Loucy (cell line): ENCODE measurements at regions not wholly inside any gene's neighbourhood (a gene's known extent, or its start where the extent isn't known, plus 50 kb on each side); places are given as distances from the start of the nearest gene placed in this dataset.
"Not testable (repeated sequence)": the region's sequence is repeated elsewhere in the genome, so short reads cannot be mapped to it uniquely, and the experiment has no call there.

Experiments used
- H2AFZ ChIP-seq: fragments of 200-600 bp; sonication (generic); 2 replicates; pipeline ENCODE4 v1.6.0; 2016; ENCODE audit warnings: antibody characterized with exemption, mild to moderate bottlenecking, low read length, moderate library complexity
- H3F3A ChIP-seq: fragments of 200-600 bp; 2 replicates; pipeline ENCODE4 v1.6.0; 2016; ENCODE audit warnings: antibody characterized with exemption, low read depth, mild to moderate bottlenecking
- H3K27me3 ChIP-seq: fragments of 200-600 bp; sonication (generic); 2 replicates; pipeline ENCODE4 v1.6.1; 2014; ENCODE audit warnings: low read length, mild to moderate bottlenecking; ENCODE audit not compliant: insufficient read depth, poor library complexity, severe bottlenecking
- H3K36me3 ChIP-seq: fragments of 200-600 bp; sonication (generic); 2 replicates; pipeline ENCODE4 v1.6.1; 2016; ENCODE audit warnings: low read length; ENCODE audit not compliant: insufficient read depth
- H3K4me1 ChIP-seq: fragments of 200-600 bp; sonication (generic); 2 replicates; pipeline ENCODE4 v1.5.1; 2014; ENCODE audit warnings: low read length, mild to moderate bottlenecking; ENCODE audit not compliant: insufficient read depth, poor library complexity, severe bottlenecking
- H3K4me2 ChIP-seq: fragments of 200-600 bp; sonication (generic); 2 replicates; pipeline ENCODE4 v1.6.0; 2014; ENCODE audit warnings: antibody characterized with exemption, low read length, low read depth, mild to moderate bottlenecking; ENCODE audit not compliant: poor library complexity, severe bottlenecking
- H3K4me3 ChIP-seq: fragments of 200-600 bp; sonication (generic); 2 replicates; pipeline ENCODE4 v1.5.1; 2014; ENCODE audit warnings: low read length, mild to moderate bottlenecking, mixed read lengths; ENCODE audit not compliant: poor library complexity, severe bottlenecking
- H3K79me2 ChIP-seq: fragments of 200-600 bp; sonication (generic); 2 replicates; pipeline ENCODE4 v1.6.1; 2014; ENCODE audit warnings: low read length; ENCODE audit not compliant: insufficient read depth
- H3K9ac ChIP-seq: fragments of 200-600 bp; sonication (generic); 2 replicates; pipeline ENCODE4 v1.6.0; 2014; ENCODE audit warnings: mild to moderate bottlenecking, low read depth, low read length, moderate library complexity; ENCODE audit not compliant: poor library complexity, severe bottlenecking
- H3K9me2 ChIP-seq: fragments of 200-600 bp; sonication (generic); replicated peaks from 2 replicates; pipeline ENCODE4 v1.6.1; 2016; ENCODE audit warnings: low read depth, low read length, mixed read lengths
- H3K9me3 ChIP-seq: fragments of 200-600 bp; sonication (generic); 2 replicates; pipeline ENCODE4 v1.6.1; 2014; ENCODE audit warnings: mild to moderate bottlenecking, antibody characterized with exemption, low read length, low read depth; ENCODE audit not compliant: insufficient read depth
- H4K20me1 ChIP-seq: fragments of 200-600 bp; sonication (generic); 2 replicates; pipeline ENCODE4 v1.6.0; 2014; ENCODE audit warnings: antibody characterized with exemption, low read length, mild to moderate bottlenecking; ENCODE audit not compliant: insufficient read depth, poor library complexity, severe bottlenecking
- EZH2phosphoT487 ChIP-seq: fragments of 200-600 bp; IDR thresholded peaks from 2 replicates; pipeline ENCODE4 v1.6.1; 2018; ENCODE audit warnings: antibody characterized with exemption, mild to moderate bottlenecking, moderate library complexity, borderline replicate concordance
- TF ChIP-seq, protein P1 (sequence below): fragments of 200-600 bp; sonication (generic); conservative IDR thresholded peaks from 2 replicates; pipeline ENCODE4 v1.5.1; 2014; ENCODE audit warnings: mild to moderate bottlenecking, antibody characterized with exemption, low read length

DNA sequence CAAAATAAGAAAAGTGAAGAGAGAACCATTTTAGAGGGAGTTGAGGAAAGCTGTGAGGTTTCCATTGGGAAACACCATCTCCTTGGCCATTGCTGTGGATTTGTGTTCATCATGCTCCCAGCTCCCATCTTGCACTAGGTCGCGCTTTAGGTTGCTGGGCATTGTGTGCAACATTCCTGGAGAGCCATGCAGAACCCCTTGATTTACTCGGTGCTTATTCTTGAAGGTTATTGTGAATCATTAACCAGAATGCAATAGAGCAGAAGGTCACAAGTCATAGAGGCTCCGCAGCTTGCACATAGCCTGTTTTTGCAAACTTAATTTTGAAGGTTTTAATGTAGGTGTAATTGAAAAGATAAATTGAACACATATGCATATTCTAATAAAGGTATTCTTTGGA lies 239.2 kb upstream of the IL12A start:
- no peaks in the 10 kb centered on the region for H3K9me3 ChIP-seq
- H4K20me1 ChIP-seq, result no peaks in the 10 kb centered on the region
- no peaks in the 10 kb centered on the region for H3F3A ChIP-seq
- H3K9ac ChIP-seq, result no peak overlapping the region
- no peak overlapping the region for H3K4me2 ChIP-seq
- H3K4me1 ChIP-seq, result no peaks in the 10 kb centered on the region
- H3K79me2 ChIP-seq, result no peaks in the 10 kb centered on the region
- no peak overlapping the region for H2AFZ ChIP-seq
- H3K27me3 ChIP-seq, result no peaks in the 10 kb centered on the region
- H3K9me2 ChIP-seq, result no peaks in the 10 kb centered on the region
- no peaks in the 10 kb centered on the region for H3K36me3 ChIP-seq
- TF ChIP-seq, protein P1, sequence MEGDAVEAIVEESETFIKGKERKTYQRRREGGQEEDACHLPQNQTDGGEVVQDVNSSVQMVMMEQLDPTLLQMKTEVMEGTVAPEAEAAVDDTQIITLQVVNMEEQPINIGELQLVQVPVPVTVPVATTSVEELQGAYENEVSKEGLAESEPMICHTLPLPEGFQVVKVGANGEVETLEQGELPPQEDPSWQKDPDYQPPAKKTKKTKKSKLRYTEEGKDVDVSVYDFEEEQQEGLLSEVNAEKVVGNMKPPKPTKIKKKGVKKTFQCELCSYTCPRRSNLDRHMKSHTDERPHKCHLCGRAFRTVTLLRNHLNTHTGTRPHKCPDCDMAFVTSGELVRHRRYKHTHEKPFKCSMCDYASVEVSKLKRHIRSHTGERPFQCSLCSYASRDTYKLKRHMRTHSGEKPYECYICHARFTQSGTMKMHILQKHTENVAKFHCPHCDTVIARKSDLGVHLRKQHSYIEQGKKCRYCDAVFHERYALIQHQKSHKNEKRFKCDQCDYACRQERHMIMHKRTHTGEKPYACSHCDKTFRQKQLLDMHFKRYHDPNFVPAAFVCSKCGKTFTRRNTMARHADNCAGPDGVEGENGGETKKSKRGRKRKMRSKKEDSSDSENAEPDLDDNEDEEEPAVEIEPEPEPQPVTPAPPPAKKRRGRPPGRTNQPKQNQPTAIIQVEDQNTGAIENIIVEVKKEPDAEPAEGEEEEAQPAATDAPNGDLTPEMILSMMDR, result no peak
- no peak for TF ChIP-seq EZH2phosphoT487
- no peak overlapping the region for H3K4me3 ChIP-seq

DNA sequence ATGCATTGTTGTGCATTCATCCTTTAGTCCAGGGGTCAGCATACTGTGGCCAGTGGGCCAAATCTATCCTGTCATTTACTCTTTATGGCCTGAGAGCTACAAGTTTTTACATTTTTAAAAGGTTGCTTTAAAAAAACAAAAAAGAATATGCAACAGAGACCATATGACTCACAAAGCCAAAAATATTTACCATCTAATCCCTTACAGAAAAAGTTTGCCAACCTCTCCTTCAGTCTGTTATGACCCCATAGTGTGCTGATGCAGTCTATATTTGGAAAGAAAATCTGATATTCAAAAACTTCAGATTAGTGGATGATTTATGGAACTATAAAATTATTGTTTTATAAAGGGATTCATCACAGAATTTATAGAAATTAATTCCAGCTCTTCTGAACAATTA lies 237.5 kb upstream of the IL12A start:
- no peak overlapping the region for H3K4me2 ChIP-seq
- no peaks in the 10 kb centered on the region for H3K9me2 ChIP-seq
- no peaks in the 10 kb centered on the region for H3F3A ChIP-seq
- H3K36me3 ChIP-seq, result no peaks in the 10 kb centered on the region
- H2AFZ ChIP-seq, result no peak overlapping the region
- no peaks in the 10 kb centered on the region for H3K4me1 ChIP-seq
- no peaks in the 10 kb centered on the region for H3K9me3 ChIP-seq
- no peaks in the 10 kb centered on the region for H3K27me3 ChIP-seq
- no peaks in the 10 kb centered on the region for H4K20me1 ChIP-seq
- H3K9ac ChIP-seq, result no peak overlapping the region
- H3K4me3 ChIP-seq, result no peak overlapping the region
- TF ChIP-seq EZH2phosphoT487, result no peak
- TF ChIP-seq, protein P1, result no peak
- H3K79me2 ChIP-seq, result no peaks in the 10 kb centered on the region

- Histone ChIP-seq H3K4me1 (no peaks in the 10 kb centered on the region), H3K4me2 (no peak overlapping the region), H3K9me3 (no peaks in the 10 kb centered on the region), H3F3A (no peaks in the 10 kb centered on the region), H3K9ac (no peak overlapping the region), H3K36me3 (no peaks in the 10 kb centered on the region), H3K79me2 (no peaks in the 10 kb centered on the region), H3K4me3 (no peak overlapping the region), H2AFZ (no peak overlapping the region), H3K9me2 (no peaks in the 10 kb centered on the region), H3K27me3 (no peaks in the 10 kb centered on the region), H4K20me1 (no peaks in the 10 kb centered on the region)
- TF ChIP-seq, protein P1, result no peak
- no peak for TF ChIP-seq EZH2phosphoT487
Observed at GRCh38 chr3:159751752-159752151, 236.9 kb upstream of the IL12A start.

GRCh38 chr3:159756279-159757207 lies 232.1 kb upstream of the IL12A start:
- H3K4me2 ChIP-seq, H3F3A ChIP-seq: not testable (repeated sequence)

More at GRCh38 chr3:159756279-159757207, 232.1 kb upstream of the IL12A start:
- not testable (repeated sequence) for H3K36me3 ChIP-seq, H2AFZ ChIP-seq, H3K27me3 ChIP-seq, H4K20me1 ChIP-seq, H3K9me2 ChIP-seq, H3K9me3 ChIP-seq, H3K4me3 ChIP-seq, H3K4me1 ChIP-seq, H3K9ac ChIP-seq, H3K79me2 ChIP-seq
